Karpas-422 (cell line): ENCODE measurements at regions not wholly inside any gene's neighbourhood (a gene's known extent, or its start where the extent isn't known, plus 50 kb on each side); places are given as distances from the start of the nearest gene placed in this dataset.

Experiments used
- DNase-seq: peaks from one replicate; pipeline ENCODE4 v3.0.0-alpha.2; 2015
- H2AFZ ChIP-seq: fragments of 200-600 bp; sonication (generic); 2 replicates; pipeline ENCODE4 v1.6.1; 2014; ENCODE audit warnings: antibody characterized with exemption, low read length, mixed read lengths
- H3K27ac ChIP-seq: fragments of 200-600 bp; sonication (generic); 2 replicates; pipeline ENCODE4 v1.5.1; 2014; ENCODE audit warnings: mild to moderate bottlenecking, low read length, moderate library complexity
- H3K27me3 ChIP-seq: fragments of 200-600 bp; sonication (generic); 2 replicates; pipeline ENCODE4 v1.6.1; 2014; ENCODE audit warnings: low read length, mixed read lengths
- H3K36me3 ChIP-seq: fragments of 200-600 bp; sonication (generic); 2 replicates; pipeline ENCODE4 v1.6.1; 2014; ENCODE audit warnings: low read length, mixed read lengths; ENCODE audit not compliant: insufficient read depth
- H3K4me1 ChIP-seq: fragments of 200-600 bp; sonication (generic); 2 replicates; pipeline ENCODE4 v1.6.1; 2014; ENCODE audit warnings: mild to moderate bottlenecking, low read length, mixed read lengths
- H3K4me2 ChIP-seq: fragments of 200-600 bp; sonication (generic); 2 replicates; pipeline ENCODE4 v1.6.1; 2014; ENCODE audit warnings: low read length, low read depth, mild to moderate bottlenecking; ENCODE audit not compliant: poor library complexity, severe bottlenecking
- H3K4me3 ChIP-seq: fragments of 200-600 bp; sonication (generic); 2 replicates; pipeline ENCODE4 v1.5.1; 2014; ENCODE audit warnings: mild to moderate bottlenecking, antibody characterized with exemption, low read length, mixed read lengths
- H3K79me2 ChIP-seq: fragments of 200-600 bp; sonication (generic); 2 replicates; pipeline ENCODE4 v1.6.1; 2014; ENCODE audit warnings: mild to moderate bottlenecking, low read length, mixed read lengths
- H3K9ac ChIP-seq: fragments of 200-600 bp; sonication (generic); 2 replicates; pipeline ENCODE4 v1.6.0; 2014; ENCODE audit warnings: low read length
- H3K9me2 ChIP-seq: fragments of 200-600 bp; sonication (generic), shearing (Covaris generic); replicated peaks from 2 replicates; pipeline ENCODE4 v1.6.0; 2014; ENCODE audit warnings: mild to moderate bottlenecking, low read length, moderate library complexity; ENCODE audit not compliant: insufficient read depth
- H3K9me3 ChIP-seq: fragments of 300-700, 200-600 bp; sonication (generic); 2 replicates; pipeline ENCODE4 v1.6.1; 2014; ENCODE audit warnings: low read length, mixed read lengths
- H4K20me1 ChIP-seq: fragments of 200-600 bp; sonication (generic); 2 replicates; pipeline ENCODE4 v1.6.1; 2014; ENCODE audit warnings: mild to moderate bottlenecking, antibody characterized with exemption, low read length, low read depth; ENCODE audit not compliant: insufficient read depth

- Histone ChIP-seq H3K4me3 (no peak overlapping the region), H3K9me2 (no peaks in the 10 kb centered on the region), H3K79me2 (no peaks in the 10 kb centered on the region), H3K9me3 (no peaks in the 10 kb centered on the region), H4K20me1 (no peaks in the 10 kb centered on the region), H3K9ac (no peak overlapping the region), H3K27ac (no peak overlapping the region), H3K27me3 (no peaks in the 10 kb centered on the region), H3K4me2 (no peak overlapping the region), H3K36me3 (no peaks in the 10 kb centered on the region), H3K4me1 (no peaks in the 10 kb centered on the region), H2AFZ (no peak overlapping the region)
- DNase-seq = no peak
Observed at GRCh38 chr7:70972693-70973092, 159.3 kb upstream of the GALNT17 start.

- DNase-seq = no peak
- H3K27me3 ChIP-seq = no peaks in the 10 kb centered on the region
- H3K9me3 ChIP-seq = no peaks in the 10 kb centered on the region
- no peak overlapping the region for H3K9ac ChIP-seq
- no peaks in the 10 kb centered on the region for H3K79me2 ChIP-seq
- no peak overlapping the region for H3K4me3 ChIP-seq
- no peak overlapping the region for H3K27ac ChIP-seq
- H3K9me2 ChIP-seq = no peaks in the 10 kb centered on the region
- no peaks in the 10 kb centered on the region for H3K36me3 ChIP-seq
- no peaks in the 10 kb centered on the region for H4K20me1 ChIP-seq
- H2AFZ ChIP-seq = no peak overlapping the region
- H3K4me1 ChIP-seq = no peaks in the 10 kb centered on the region
- no peak overlapping the region for H3K4me2 ChIP-seq
Observed at GRCh38 chr7:70975754-70976153, 156.2 kb upstream of the GALNT17 start.

GRCh38 chr7:70986297-70986696 is 145.6 kb upstream of the GALNT17 start:
- H4K20me1 ChIP-seq = no peaks in the 10 kb centered on the region
- H3K9me2 ChIP-seq = no peaks in the 10 kb centered on the region
- no peaks in the 10 kb centered on the region for H3K9me3 ChIP-seq
- no peak overlapping the region for H3K9ac ChIP-seq
- H3K79me2 ChIP-seq = no peaks in the 10 kb centered on the region
- no peak overlapping the region for H2AFZ ChIP-seq
- H3K4me2 ChIP-seq = no peak overlapping the region
- DNase-seq = no peak
- H3K36me3 ChIP-seq = no peaks in the 10 kb centered on the region
- no peak overlapping the region for H3K4me3 ChIP-seq
- no peaks in the 10 kb centered on the region for H3K4me1 ChIP-seq
- no peaks in the 10 kb centered on the region for H3K27me3 ChIP-seq
- no peak overlapping the region for H3K27ac ChIP-seq

GRCh38 chr7:70994176-70994575 is 137.8 kb upstream of the GALNT17 start:
- Histone ChIP-seq H3K4me2 (no peak overlapping the region), H3K4me3 (no peak overlapping the region), H3K9ac (no peak overlapping the region), H2AFZ (no peak overlapping the region), H3K9me2 (no peaks in the 10 kb centered on the region), H4K20me1 (no peaks in the 10 kb centered on the region), H3K36me3 (no peaks in the 10 kb centered on the region), H3K79me2 (no peaks in the 10 kb centered on the region), H3K4me1 (no peaks in the 10 kb centered on the region), H3K9me3 (no peaks in the 10 kb centered on the region), H3K27me3 (no peaks in the 10 kb centered on the region), H3K27ac (no peak overlapping the region)
- DNase-seq = no peak

- Histone ChIP-seq H3K27ac (no peak overlapping the region), H3K4me1 (no peaks in the 10 kb centered on the region), H3K79me2 (no peaks in the 10 kb centered on the region), H3K36me3 (no peaks in the 10 kb centered on the region), H3K4me3 (no peak overlapping the region), H3K9ac (no peak overlapping the region), H3K4me2 (no peak overlapping the region), H3K27me3 (no peaks in the 10 kb centered on the region), H3K9me3 (no peaks in the 10 kb centered on the region), H3K9me2 (no peaks in the 10 kb centered on the region), H4K20me1 (no peaks in the 10 kb centered on the region), H2AFZ (no peak overlapping the region)
- no peak for DNase-seq
Observed at GRCh38 chr7:70997261-70997660, 134.7 kb upstream of the GALNT17 start.

GRCh38 chr7:71005109-71005508 is 126.8 kb upstream of the GALNT17 start:
- H3K9me3 ChIP-seq = no peaks in the 10 kb centered on the region
- peaks cover 7% of the 10 kb centered on the region for H3K4me1 ChIP-seq
- no peak for DNase-seq
- H2AFZ ChIP-seq = no peak overlapping the region
- H3K9me2 ChIP-seq = no peaks in the 10 kb centered on the region
- no peak overlapping the region for H3K9ac ChIP-seq
- H3K4me2 ChIP-seq = no peak overlapping the region
- H4K20me1 ChIP-seq = no peaks in the 10 kb centered on the region
- no peaks in the 10 kb centered on the region for H3K36me3 ChIP-seq
- no peaks in the 10 kb centered on the region for H3K79me2 ChIP-seq
- H3K4me3 ChIP-seq = no peak overlapping the region
- no peak overlapping the region for H3K27ac ChIP-seq
- H3K27me3 ChIP-seq = 0 out of 2 replicates have a peak, but pooled peaks cover 2% of the 10 kb centered on the region

- Histone ChIP-seq H3K4me2 (no peak overlapping the region), H3K9me3 (no peaks in the 10 kb centered on the region), H3K9ac (no peak overlapping the region), H3K4me1 (peaks cover 7% of the 10 kb centered on the region), H3K79me2 (no peaks in the 10 kb centered on the region), H3K9me2 (no peaks in the 10 kb centered on the region), H3K4me3 (no peak overlapping the region), H4K20me1 (no peaks in the 10 kb centered on the region), H3K36me3 (no peaks in the 10 kb centered on the region), H3K27me3 (0 out of 2 replicates have a peak, but pooled peaks cover 2% of the 10 kb centered on the region), H3K27ac (no peak overlapping the region), H2AFZ (no peak overlapping the region)
- DNase-seq = no peak
Observed at GRCh38 chr7:71009636-71010035, 122.3 kb upstream of the GALNT17 start.

- Histone ChIP-seq H3K9me3 (no peaks in the 10 kb centered on the region), H3K79me2 (no peaks in the 10 kb centered on the region), H3K9ac (no peak overlapping the region), H3K36me3 (no peaks in the 10 kb centered on the region), H3K4me2 (no peak overlapping the region), H3K27ac (no peak overlapping the region), H3K9me2 (no peaks in the 10 kb centered on the region), H3K4me1 (no peaks in the 10 kb centered on the region), H3K4me3 (no peak overlapping the region), H2AFZ (no peak overlapping the region), H4K20me1 (no peaks in the 10 kb centered on the region), H3K27me3 (no peaks in the 10 kb centered on the region)
- DNase-seq = no peak
Observed at GRCh38 chr7:71015252-71015900, 116.6 kb upstream of the GALNT17 start.
